ENCODE measurements at regions not wholly inside any gene's neighbourhood (a gene's known extent, or its start where the extent isn't known, plus 50 kb on each side); places are given as distances from the start of the nearest gene placed in this dataset.

- DNase-seq (ENCODE audit: low spot score) = no peak
- H3K27ac ChIP-seq = peak overlapping the region in 1 of 2 donors; percentile 45
- TF ChIP-seq CTCF (IDR thresholded peaks at IDR 0.05) = no peak
- no peaks in the 10 kb centered on the region for H3K9me3 ChIP-seq
- peaks cover 0 to 8% of the 10 kb centered on the region in 2 donors for H3K4me1 ChIP-seq
- H3K4me3 ChIP-seq = no peak overlapping the region
- no peaks in the 10 kb centered on the region for H3K36me3 ChIP-seq
- H3K27me3 ChIP-seq = no peaks in the 10 kb centered on the region
Measured at GRCh38 chr22:26887456-26887855, 230.1 kb downstream of the MIAT start.

- Histone ChIP-seq H3K27ac (peak overlapping the region in 1 of 2 donors; percentile 45), H3K4me1 (peaks cover 0 to 13% of the 10 kb centered on the region in 2 donors), H3K36me3 (no peaks in the 10 kb centered on the region), H3K9me3 (no peaks in the 10 kb centered on the region), H3K27me3 (no peaks in the 10 kb centered on the region), H3K4me3 (no peak overlapping the region)
- no peak for TF ChIP-seq CTCF (IDR thresholded peaks at IDR 0.05)
- DNase-seq (ENCODE audit: low spot score) = peak; percentile 1
Measured at GRCh38 chr22:26887916-26888315, 230.5 kb downstream of the MIAT start.

- H3K4me3 ChIP-seq = no peak overlapping the region
- no peaks in the 10 kb centered on the region for H3K36me3 ChIP-seq
- TF ChIP-seq CTCF (IDR thresholded peaks at IDR 0.05) = no peak
- no peak overlapping the region for H3K27ac ChIP-seq
- H3K9me3 ChIP-seq = no peaks in the 10 kb centered on the region
- no peaks in the 10 kb centered on the region for H3K27me3 ChIP-seq
- DNase-seq (ENCODE audit: low spot score) = no peak
- H3K4me1 ChIP-seq = peaks cover 0 to 15% of the 10 kb centered on the region in 2 donors
Measured at GRCh38 chr22:26888887-26889286, 231.5 kb downstream of the MIAT start.

GRCh38 chr22:26889802-26890201 is 232.4 kb downstream of the MIAT start:
- no peaks in the 10 kb centered on the region for H3K9me3 ChIP-seq
- no peak for TF ChIP-seq CTCF (IDR thresholded peaks at IDR 0.05)
- no peaks in the 10 kb centered on the region for H3K36me3 ChIP-seq
- H3K4me1 ChIP-seq = peaks cover 0 to 15% of the 10 kb centered on the region in 2 donors
- DNase-seq (ENCODE audit: low spot score) = no peak
- H3K27me3 ChIP-seq = no peaks in the 10 kb centered on the region
- H3K27ac ChIP-seq = no peak overlapping the region
- no peak overlapping the region for H3K4me3 ChIP-seq

GRCh38 chr22:26890870-26891269 is 233.5 kb downstream of the MIAT start:
- no peaks in the 10 kb centered on the region for H3K9me3 ChIP-seq
- no peaks in the 10 kb centered on the region for H3K36me3 ChIP-seq
- no peaks in the 10 kb centered on the region for H3K27me3 ChIP-seq
- no peak overlapping the region for H3K4me3 ChIP-seq
- peaks cover 0 to 15% of the 10 kb centered on the region in 2 donors for H3K4me1 ChIP-seq
- DNase-seq (ENCODE audit: low spot score) = peak; percentile 38
- no peak overlapping the region for H3K27ac ChIP-seq
- TF ChIP-seq CTCF (IDR thresholded peaks at IDR 0.05) = no peak

GRCh38 chr22:26891429-26891828 is 234.0 kb downstream of the MIAT start:
- Histone ChIP-seq H3K9me3 (no peaks in the 10 kb centered on the region), H3K36me3 (no peaks in the 10 kb centered on the region), H3K4me3 (no peak overlapping the region), H3K27me3 (no peaks in the 10 kb centered on the region), H3K4me1 (peaks cover 0 to 15% of the 10 kb centered on the region in 2 donors), H3K27ac (no peak overlapping the region)
- DNase-seq (ENCODE audit: low spot score) = peak; percentile 9
- no peak for TF ChIP-seq CTCF (IDR thresholded peaks at IDR 0.05)

Data from right atrium auricular region (tissue), 2 donors.